ENCODE measurements at regions not wholly inside any gene's neighbourhood (a gene's known extent, or its start where the extent isn't known, plus 50 kb on each side); places are given as distances from the start of the nearest gene placed in this dataset.

GRCh38 chr18:70503060-70503459 is 214.2 kb downstream of the SOCS6 start:
- no peak overlapping the region for H3K4me2 ChIP-seq (ENCODE audit: low read depth, low read length)
- no peaks in the 10 kb centered on the region; a peak in 1 of 5 replicates for H3K27me3 ChIP-seq (ENCODE audit: control insufficient read depth in 1 of 2, insufficient read depth in 2 of 2, low read length in 2 of 2)
- ChIA-PET POLR2A (no interaction called here), CTCF (ENCODE audit: low intra/inter-chr PET ratio, low total read pairs) (no interaction called here)
- in situ Hi-C loops (cut with HindIII; ENCODE audit: extremely low pct_ligation_motif_present, low pct_unique_long_range_greater_than_20kb) (no loop called here), intact Hi-C loops (cut with micrococcal nuclease; ENCODE audit: unreplicated experiment) (no loop called here)
- H3K9me3 ChIP-seq (ENCODE audit: low read length) = no peaks in the 10 kb centered on the region
- 0% methylated on average over 1 of the region's 1 CpG for WGBS (ENCODE audit: low lambda C conversion rate)
- TF ChIP-seq CAMTA2 (CRISPR knock-in tag; IDR thresholded peaks at IDR 0.05; ENCODE audit: borderline replicate concordance) = no peak
- TF ChIP-seq MTA1 (CRISPR knock-in tag; IDR thresholded peaks at IDR 0.05; ENCODE audit: borderline replicate concordance) = no peak
- peak; percentile 93 to 96 for TF ChIP-seq MAFK (conservative IDR thresholded peaks at IDR 0.05 in 1 of 2, IDR thresholded peaks at IDR 0.05 in 1 of 2; ENCODE audit: low read length in 2 of 2)
- TF ChIP-seq PCBP1 (IDR thresholded peaks at IDR 0.05; ENCODE audit: borderline replicate concordance, low read depth, low read length) = no peak
- TF ChIP-seq RBAK (CRISPR knock-in tag; IDR thresholded peaks at IDR 0.05) = no peak
- no peak for TF ChIP-seq NR0B2 (CRISPR knock-in tag; IDR thresholded peaks at IDR 0.05)
- no peak for TF ChIP-seq MAF1 (CRISPR knock-in tag; IDR thresholded peaks at IDR 0.05; ENCODE audit: borderline replicate concordance)
- TF ChIP-seq MAFF (IDR thresholded peaks at IDR 0.05; ENCODE audit: low read depth, low read length) = peak; percentile 89
- TF ChIP-seq ZNF614 (CRISPR knock-in tag; IDR thresholded peaks at IDR 0.05; ENCODE audit: borderline replicate concordance) = no peak
- no peak for TF ChIP-seq ZEB1 (IDR thresholded peaks at IDR 0.05; ENCODE audit: insufficient replicate concordance, low read depth)
- peak; percentile 77 for TF ChIP-seq NFE2L2 (IDR thresholded peaks at IDR 0.05; ENCODE audit: low read length)
- no peak for TF ChIP-seq ZNF142 (CRISPR knock-in tag; IDR thresholded peaks at IDR 0.05)
- TF ChIP-seq ZNF343 (CRISPR knock-in tag; IDR thresholded peaks at IDR 0.05) = no peak
- H3K36me3 ChIP-seq (replicated peaks in 1 of 2; ENCODE audit: control insufficient read depth in 1 of 2, insufficient read depth in 2 of 2, low read length in 2 of 2) = no peaks in the 10 kb centered on the region
- no peak overlapping the region for H2AFZ ChIP-seq (ENCODE audit: low read length)
- FAIRE-seq = no peak
- no peaks in the 10 kb centered on the region for H3K79me2 ChIP-seq (ENCODE audit: insufficient read depth, low read length)
- DNase-seq (ENCODE audit: low spot score) = no peak
- H3K4me1 ChIP-seq (ENCODE audit: insufficient read depth, low read length) = no peaks in the 10 kb centered on the region
- H3K9ac ChIP-seq (ENCODE audit: insufficient read depth, low read depth, low read length) = no peak overlapping the region
- no TSS peak for BruUV-seq (replicated peaks)
- H4K20me1 ChIP-seq (ENCODE audit: insufficient read depth, low read length) = no peaks in the 10 kb centered on the region
- no peak for ATAC-seq
- H3K4me3 ChIP-seq (replicated peaks in 1 of 3; ENCODE audit: insufficient read depth in 1 of 3, low read depth in 2 of 3, low read length in 3 of 3) = no peak overlapping the region
- no peak overlapping the region for H3K27ac ChIP-seq (ENCODE audit: extremely low read length, insufficient read depth, low read length)

Data from HepG2 (cell line).